GM18499 (cell line): ENCODE measurements at regions not wholly inside any gene's neighbourhood (a gene's known extent, or its start where the extent isn't known, plus 50 kb on each side); places are given as distances from the start of the nearest gene placed in this dataset.
"Not testable (repeated sequence)": the region's sequence is repeated elsewhere in the genome, so short reads cannot be mapped to it uniquely, and the experiment has no call there.

Experiments used
- ATAC-seq: cut with Tn5 transposase; IDR thresholded peaks from one replicate; pipeline ENCODE4 v1.9.1; 2021; ENCODE audit warnings: moderate number of reproducible peaks; ENCODE audit not compliant: insufficient read depth, unreplicated experiment

DNA sequence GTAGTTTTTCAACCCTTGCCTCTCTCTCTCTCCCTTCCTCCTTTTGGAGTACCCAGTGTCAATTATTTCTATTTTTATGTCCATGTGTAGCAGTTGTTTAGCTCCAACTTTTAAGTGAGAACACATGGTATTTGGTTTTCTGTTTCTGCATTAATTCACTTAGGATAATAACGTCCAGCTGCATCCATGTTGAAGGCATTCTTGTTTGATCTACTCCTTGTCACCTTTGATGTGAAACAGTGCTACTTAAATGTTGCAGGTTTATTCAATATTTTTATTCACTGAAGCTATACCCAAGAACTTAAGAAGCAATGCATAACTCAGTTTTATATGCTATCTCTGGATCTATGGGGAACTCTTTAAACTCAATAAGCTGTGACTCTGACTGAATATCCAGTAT is 465.2 kb upstream of the ADGRB3 start:
- ATAC-seq: no peak

DNA sequence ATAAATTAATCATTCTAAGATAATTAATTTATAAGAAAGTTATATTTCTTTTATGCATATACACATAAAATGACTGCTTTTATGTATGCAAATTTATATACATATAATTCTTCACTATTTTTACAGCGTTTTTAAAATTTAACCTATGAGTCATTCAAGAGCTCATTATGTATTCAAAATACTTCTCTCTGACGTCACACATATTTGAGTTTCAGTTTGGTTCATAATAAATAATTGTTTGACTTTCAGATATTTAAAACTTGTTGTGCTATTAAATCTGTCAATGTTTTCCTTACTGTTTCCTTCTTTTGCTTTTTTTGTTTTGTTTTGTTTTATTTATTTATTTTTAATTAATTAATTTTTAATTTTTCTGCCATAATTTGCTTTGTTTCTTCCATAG is 467.5 kb upstream of the ADGRB3 start:
- ATAC-seq: no peak

DNA sequence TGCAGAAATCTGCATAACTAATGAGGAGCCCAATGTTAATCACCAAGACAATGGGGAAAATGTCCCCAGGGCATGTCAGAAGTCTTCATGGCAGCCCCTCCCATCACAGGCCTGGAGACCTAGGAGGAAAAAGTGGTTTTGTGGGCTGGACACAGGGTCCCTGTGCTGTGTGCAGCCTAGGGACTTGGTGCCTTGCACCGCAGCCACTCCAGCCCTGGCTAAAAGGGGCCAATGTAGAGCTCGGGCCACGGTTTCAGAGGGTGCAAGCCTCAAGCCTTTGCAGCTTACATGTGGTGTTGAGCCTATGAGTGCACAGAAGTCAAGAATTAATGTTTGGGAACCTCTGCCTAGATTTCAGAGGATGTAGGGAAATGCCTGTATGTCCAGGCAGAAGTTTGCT is 474.3 kb upstream of the ADGRB3 start:
- ATAC-seq: not testable (repeated sequence)

DNA sequence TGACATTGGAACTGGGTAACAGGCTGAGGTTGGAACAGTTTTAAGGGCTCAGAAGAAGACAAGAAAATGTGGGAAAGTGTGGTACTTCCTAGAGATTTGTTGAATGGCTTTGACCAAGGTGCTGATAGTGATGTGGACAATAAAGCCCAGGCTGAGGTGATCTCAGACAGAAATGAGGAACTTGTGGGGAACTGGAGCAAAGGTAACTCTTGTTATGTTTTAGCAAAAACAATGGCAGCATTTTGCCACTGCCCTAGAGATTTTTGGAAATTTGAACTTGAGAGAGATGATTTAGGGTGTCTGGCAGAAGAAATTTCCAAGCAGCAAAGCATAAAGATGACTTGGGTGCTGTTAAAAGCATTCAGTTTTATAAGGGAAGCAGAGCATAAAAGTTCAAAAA is 474.7 kb upstream of the ADGRB3 start:
- ATAC-seq: no peak

DNA sequence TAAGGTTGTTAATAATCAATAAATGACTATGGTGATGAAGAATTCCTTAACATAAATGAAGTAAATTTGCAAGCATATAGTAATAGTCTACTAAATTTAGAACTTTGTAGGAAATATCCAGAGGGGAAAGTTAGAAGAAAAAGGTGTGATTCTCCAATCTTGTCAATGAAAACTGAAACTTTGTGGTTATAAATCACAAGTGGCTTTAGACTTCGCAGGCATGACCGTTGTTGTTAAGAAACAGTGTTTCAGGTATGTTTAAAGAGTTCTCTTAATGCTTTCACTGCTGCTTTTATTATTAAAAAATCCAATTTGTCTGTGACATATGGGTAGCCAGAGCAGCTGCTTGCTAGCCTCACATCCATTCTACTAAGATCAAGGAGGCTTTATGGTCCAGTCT is 475.6 kb upstream of the ADGRB3 start:
- ATAC-seq: no peak

GRCh38 chr6:68158256-68158655 is 476.8 kb upstream of the ADGRB3 start:
- peak; percentile 89 for ATAC-seq

DNA sequence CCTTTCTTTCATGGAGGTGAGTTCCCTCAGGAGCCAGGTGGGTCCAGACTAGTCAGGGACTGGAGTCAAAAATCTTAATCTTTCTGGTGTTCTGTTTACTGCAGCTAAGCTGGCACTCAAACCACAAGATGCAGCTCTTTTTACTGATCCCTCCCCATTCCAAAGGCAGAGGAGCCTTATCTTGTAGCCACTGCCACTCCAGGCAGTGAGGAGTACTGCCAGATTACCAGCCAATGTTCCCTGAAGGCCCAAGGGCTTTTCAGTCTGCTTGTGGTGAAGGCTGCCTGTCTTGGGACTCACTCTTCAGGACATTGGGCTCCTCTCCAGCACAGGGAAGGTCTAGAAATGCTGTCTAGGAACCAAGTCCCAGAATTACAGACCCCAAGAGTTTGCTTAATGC is 490.4 kb upstream of the ADGRB3 start:
- no peak for ATAC-seq

GRCh38 chr6:68141190-68141589 is 493.9 kb upstream of the ADGRB3 start:
- ATAC-seq: no peak

GRCh38 chr6:68139130-68139529 is 496.0 kb upstream of the ADGRB3 start:
- ATAC-seq: no peak

- ATAC-seq: no peak
These were observed 500.3 kb upstream of the ADGRB3 start for GRCh38 chr6:68134796-68135195.

GRCh38 chr6:68128211-68128610 is 506.9 kb upstream of the ADGRB3 start:
- no peak for ATAC-seq

GRCh38 chr6:68127074-68127473 is 508.0 kb upstream of the ADGRB3 start:
- ATAC-seq: no peak

- peak; percentile 100 for ATAC-seq
These were observed 508.9 kb upstream of the ADGRB3 start for GRCh38 chr6:68126089-68126749.

DNA sequence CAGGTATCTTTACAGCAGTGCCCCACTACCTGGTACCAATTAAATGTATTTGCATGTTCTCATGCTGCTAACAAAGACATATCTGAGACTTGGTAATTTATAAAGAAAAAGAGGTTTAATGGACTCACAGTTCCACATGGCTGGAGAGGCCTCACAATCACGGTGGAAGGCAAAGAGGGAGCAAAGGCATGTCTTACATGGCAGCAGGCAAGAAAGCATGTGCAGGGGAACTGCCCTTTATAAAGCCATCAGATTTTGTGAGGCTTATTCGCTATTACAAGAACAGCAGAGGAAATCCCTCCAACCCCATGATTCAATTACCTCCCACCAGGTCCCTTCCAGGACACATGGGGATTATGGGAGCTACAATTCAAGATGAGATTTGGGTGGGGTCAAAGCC is 512.1 kb upstream of the ADGRB3 start:
- ATAC-seq: not testable (repeated sequence)

DNA sequence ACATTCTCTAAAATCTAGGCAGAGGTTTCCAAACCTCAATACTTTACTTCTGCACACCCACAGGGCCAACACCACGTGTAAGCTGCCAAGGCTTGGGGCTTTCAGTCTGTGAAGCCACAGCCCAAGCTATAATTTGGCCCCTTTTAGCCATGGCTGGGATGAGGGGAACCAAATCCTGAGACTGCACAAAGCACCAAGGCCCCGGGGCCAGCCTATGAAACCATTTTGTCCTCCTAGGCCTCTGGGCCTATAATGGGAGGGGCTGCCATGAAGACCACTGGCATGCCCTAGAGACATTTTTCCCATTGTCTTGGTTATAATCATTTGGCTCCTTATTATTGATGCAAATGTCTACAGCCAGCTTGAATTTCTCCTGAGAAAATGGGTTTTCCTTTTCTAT is 513.0 kb upstream of the ADGRB3 start:
- ATAC-seq: no peak

DNA sequence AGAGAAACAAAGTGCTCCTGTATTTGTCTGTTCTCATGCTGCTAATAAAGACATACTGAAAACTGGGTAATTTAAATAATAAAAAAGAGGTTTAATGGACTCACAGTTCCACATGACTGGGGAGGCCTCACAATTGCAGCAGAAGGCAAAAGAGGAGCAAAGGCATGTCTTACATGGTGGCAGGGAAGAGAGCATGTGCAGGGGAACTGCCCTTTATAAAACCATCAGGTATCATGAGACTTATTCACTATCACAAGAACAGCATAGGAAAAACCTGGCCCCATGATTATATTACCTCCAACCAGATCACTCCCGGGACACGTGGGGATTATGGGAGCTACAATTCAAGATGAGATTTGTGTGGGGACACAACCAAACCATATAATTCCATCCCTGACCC is 514.1 kb upstream of the ADGRB3 start:
- ATAC-seq: not testable (repeated sequence)

DNA sequence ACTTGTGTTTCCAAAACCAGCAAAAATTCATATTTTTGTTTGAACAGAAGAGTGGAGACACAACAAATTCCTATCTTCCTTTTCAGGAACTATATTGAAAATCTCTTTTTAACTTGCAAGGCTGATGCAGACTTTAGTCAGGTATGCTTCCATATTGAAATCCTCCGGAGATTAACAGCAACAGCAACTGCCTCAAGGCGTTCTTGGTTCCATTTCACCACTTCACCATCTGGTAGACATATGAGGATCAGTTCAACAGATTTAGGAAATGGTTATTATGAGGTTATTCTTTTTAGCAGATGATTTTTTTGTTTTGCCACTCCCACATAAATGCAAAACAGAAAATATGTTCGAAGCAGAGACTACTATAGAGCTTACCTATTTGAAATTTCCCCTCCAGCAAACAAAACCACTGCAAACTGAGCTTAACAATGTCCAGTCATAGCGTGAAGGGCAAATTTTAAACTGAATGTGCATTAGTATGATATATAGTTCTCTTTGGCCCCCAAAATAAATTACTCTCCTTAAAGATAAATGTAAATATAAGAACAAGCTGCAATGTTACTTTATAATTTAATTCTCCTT is 520.5 kb upstream of the ADGRB3 start:
- ATAC-seq: no peak

GRCh38 chr6:68108233-68108835 is 526.7 kb upstream of the ADGRB3 start:
- ATAC-seq: peak; percentile 91

GRCh38 chr6:68094070-68094469 is 541.0 kb upstream of the ADGRB3 start:
- peak; percentile 87 for ATAC-seq

DNA sequence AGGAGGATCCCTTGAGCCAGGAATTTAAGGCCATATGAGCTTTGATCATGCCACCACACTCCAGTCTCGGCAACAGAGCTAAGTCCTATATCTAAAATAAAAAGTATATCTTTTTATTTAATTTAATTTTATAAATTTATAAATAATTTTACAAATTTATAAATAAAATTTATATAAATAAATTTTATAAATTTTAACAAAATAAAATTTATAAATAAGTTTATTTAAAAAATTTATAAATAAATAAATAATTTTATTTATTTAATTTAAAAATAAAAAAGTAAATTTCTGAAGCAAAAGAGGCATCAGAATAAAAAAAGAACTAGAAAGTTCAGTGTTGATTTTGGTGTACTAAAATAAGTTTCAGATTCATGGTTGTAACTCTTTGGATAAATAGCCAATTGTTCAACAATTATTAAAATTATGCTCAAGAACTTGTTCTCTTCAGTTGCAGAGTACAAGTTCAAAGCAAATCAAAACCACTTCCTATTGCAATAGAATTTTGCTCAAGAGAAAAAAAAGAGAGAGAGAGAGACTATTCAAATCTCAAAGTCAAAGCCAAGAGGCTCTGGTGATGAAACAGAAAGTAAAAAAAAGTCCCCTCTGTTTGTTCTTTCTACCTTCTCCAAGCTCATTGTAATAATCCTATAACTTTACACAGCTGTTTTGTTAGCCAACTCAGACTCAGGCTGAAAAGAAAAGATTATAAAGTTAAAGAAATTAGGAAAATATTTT is 547.5 kb upstream of the ADGRB3 start:
- ATAC-seq: peak; percentile 95

- no peak for ATAC-seq
These were observed 548.9 kb upstream of the ADGRB3 start for GRCh38 chr6:68086199-68086598.
